Liver (tissue), 3 donors: ENCODE measurements at regions not wholly inside any gene's neighbourhood (a gene's known extent, or its start where the extent isn't known, plus 50 kb on each side); places are given as distances from the start of the nearest gene placed in this dataset.

Experiments
- ATF3 ChIP-seq: IDR thresholded peaks from 2 replicates; pipeline ENCODE4 v1.6.1; 2016; ENCODE audit warnings: antibody characterized with exemption
- CTCF ChIP-seq: fragments of 150-350 bp; IDR thresholded peaks from 2 replicates; pipeline ENCODE4 v1.5.1; 2017; ENCODE audit warnings: improper control_type of control experiment, low read depth, low read length; ENCODE audit not compliant: missing input control
- EGR1 ChIP-seq, 2 donors: IDR thresholded peaks; 2 replicates each; pipeline ENCODE4 v1.6.1; 2016 to 2018; ENCODE audit warnings: antibody characterized with exemption in 2 of 2, low read depth in 2 of 2
- MAX ChIP-seq: IDR thresholded peaks from 2 replicates; pipeline ENCODE4 v1.6.1; 2016; ENCODE audit warnings: antibody characterized with exemption
- NR2F2 ChIP-seq: IDR thresholded peaks from 2 replicates; pipeline ENCODE4 v1.6.1; 2016; ENCODE audit warnings: antibody characterized with exemption
- RAD21 ChIP-seq, 2 donors: IDR thresholded peaks; 2 replicates each; pipeline ENCODE4 v1.6.1; 2016; ENCODE audit warnings: antibody characterized with exemption in 2 of 2, mild to moderate bottlenecking in 2 of 2
- REST ChIP-seq: IDR thresholded peaks from 2 replicates; pipeline ENCODE4 v1.6.1; 2016; ENCODE audit warnings: antibody characterized with exemption, mild to moderate bottlenecking
- TAF1 ChIP-seq: conservative IDR thresholded peaks from 2 replicates; pipeline ENCODE4 v1.6.1; 2016; ENCODE audit warnings: antibody characterized with exemption, mild to moderate bottlenecking
- YY1 ChIP-seq: IDR thresholded peaks from 2 replicates; pipeline ENCODE4 v1.6.1; 2016; ENCODE audit warnings: antibody characterized with exemption, mild to moderate bottlenecking
- donor health status: healthy.
- donor health status: healthy.

- TF ChIP-seq REST (no peak), CTCF (no peak), EGR1 (IDR thresholded peaks at IDR 0.05; ENCODE audit: low read depth in 2 of 2) (no peak), RAD21 (IDR thresholded peaks at IDR 0.05) (no peak), NR2F2 (no peak), TAF1 (no peak), MAX (no peak), ATF3 (no peak), YY1 (no peak)
These were observed 196.8 kb upstream of the STXBP6 start for GRCh38 chr14:25246751-25247150.
